Adrenal gland (tissue), 5 donors: ENCODE measurements at regions not wholly inside any gene's neighbourhood (a gene's known extent, or its start where the extent isn't known, plus 50 kb on each side); places are given as distances from the start of the nearest gene placed in this dataset.

Experiments
- CTCF ChIP-seq, 6 experiments: fragments of 450-650 bp in 4 of 6; fragments of 200-600 bp in 2 of 6; sonication (generic) in 1 of 6; IDR thresholded peaks; 1 replicate in 5 of 6; 2 replicates in 1 of 6; pipeline versions ENCODE4 v1.5.1 to v1.8.0; 2016 to 2021; ENCODE audit warnings: antibody characterized with exemption in 6 of 6, mild to moderate bottlenecking in 2 of 6, moderate library complexity in 1 of 6
- POLR2A ChIP-seq, 2 donors: fragments of 450-650 bp; IDR thresholded peaks; one replicate each; pipeline ENCODE4 v1.6.1; 2017; ENCODE audit warnings: antibody characterized with exemption in 2 of 2, mild to moderate bottlenecking in 2 of 2, moderate library complexity in 1 of 2
- donor health status: DM: no; HTN: no; CAD: no.

DNA sequence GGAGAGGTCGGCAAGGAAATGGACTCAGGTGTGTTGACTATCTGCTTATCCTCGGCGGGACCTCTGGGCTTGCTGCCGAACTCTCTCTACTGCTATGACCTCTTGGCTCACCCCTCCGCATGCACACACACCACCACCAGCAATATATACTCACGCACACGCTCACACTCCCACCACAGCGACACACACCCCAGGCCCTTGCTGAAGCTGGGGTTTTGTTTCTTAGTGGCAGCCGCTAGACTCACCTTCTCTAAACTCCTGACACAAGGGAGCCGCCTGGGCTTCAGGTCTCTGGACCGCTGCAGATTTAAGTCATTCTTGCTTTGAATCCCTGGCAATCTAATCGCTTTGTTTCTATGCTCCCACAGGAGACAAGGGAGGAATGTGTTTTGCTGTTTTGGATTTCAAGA is 59.4 kb upstream of the BACH2 start:
- TF ChIP-seq CTCF (IDR thresholded peaks at IDR 0.05) (no peak), POLR2A (IDR thresholded peaks at IDR 0.05) (no peak)
